Uterus (tissue), 3 donors: ENCODE measurements at regions not wholly inside any gene's neighbourhood (a gene's known extent, or its start where the extent isn't known, plus 50 kb on each side); places are given as distances from the start of the nearest gene placed in this dataset.

Experiments
- DNase-seq, 2 donors: peaks; one replicate each; pipeline ENCODE4 v3.0.0-alpha.2; 2019 to 2020
- H3K27ac ChIP-seq, 2 donors: fragments of 200-600 bp; sonication (generic); 1 replicate in 1 of 2; 2 replicates in 1 of 2; pipeline ENCODE4 v1.5.1; 2016 to 2018
- H3K27me3 ChIP-seq, 2 donors: fragments of 200-600 bp; sonication (generic); one replicate each; pipeline ENCODE4 v1.5.1; 2018 to 2019; ENCODE audit warnings: control low read depth in 1 of 2
- H3K36me3 ChIP-seq, 2 donors: fragments of 200-600 bp; sonication (generic); one replicate each; pipeline ENCODE4 v1.5.1; 2019; ENCODE audit warnings: control low read depth in 1 of 2
- H3K4me1 ChIP-seq, 2 donors: fragments of 200-600 bp; sonication (generic); one replicate each; pipeline ENCODE4 v1.5.1; 2018 to 2019; ENCODE audit warnings: control low read depth in 1 of 2
- H3K4me3 ChIP-seq, 2 donors: fragments of 200-600 bp; sonication (generic); 1 replicate in 1 of 2; 2 replicates in 1 of 2; pipeline ENCODE4 v1.5.1; 2018 to 2019; ENCODE audit warnings: mild to moderate bottlenecking in 1 of 2
- H3K9me3 ChIP-seq, 2 donors: fragments of 200-600 bp; sonication (generic); one replicate each; pipeline ENCODE4 v1.5.1; 2019; ENCODE audit warnings: control low read depth in 1 of 2
- CTCF ChIP-seq, 4 experiments: fragments of 200-600 bp in 2 of 4; fragments of 450-650 bp in 2 of 4; sonication (generic) in 2 of 4; IDR thresholded peaks; one replicate each; pipeline ENCODE4 v1.5.1; 2016 to 2019; ENCODE audit warnings: antibody characterized with exemption in 4 of 4, mild to moderate bottlenecking in 2 of 4, moderate library complexity in 1 of 4
- POLR2A ChIP-seq, 2 donors: fragments of 450-650 bp; IDR thresholded peaks; one replicate each; pipeline ENCODE4 v1.6.1; 2016; ENCODE audit warnings: antibody characterized with exemption in 2 of 2, mild to moderate bottlenecking in 1 of 2, moderate library complexity in 1 of 2
- intact Hi-C: fragments of 100-400 bp; cut with DNase I; formaldehyde crosslinking; loops from one replicate; pipeline ENCODE4 v1.15.1; 2023; ENCODE audit warnings: low total_unique reads
- donor health status: DM: yes; HTN: yes; CAD: no.

GRCh38 chr7:25953859-25954258 lies 198.1 kb upstream of the NFE2L3 start:
- no peaks in the 10 kb centered on the region for H3K9me3 ChIP-seq
- no peak overlapping the region for H3K4me3 ChIP-seq
- H3K27me3 ChIP-seq, result no peaks in the 10 kb centered on the region
- H3K4me1 ChIP-seq, result peaks cover 0 to 8% of the 10 kb centered on the region in 2 donors
- TF ChIP-seq CTCF (IDR thresholded peaks at IDR 0.05) (no peak), POLR2A (IDR thresholded peaks at IDR 0.05) (no peak)
- DNase-seq, result no peak
- intact Hi-C loops, result no loop called here
- H3K27ac ChIP-seq, result no peak overlapping the region
- no peaks in the 10 kb centered on the region for H3K36me3 ChIP-seq

GRCh38 chr7:25954395-25954794 lies 197.6 kb upstream of the NFE2L3 start:
- Histone ChIP-seq H3K9me3 (no peaks in the 10 kb centered on the region), H3K36me3 (no peaks in the 10 kb centered on the region), H3K27me3 (no peaks in the 10 kb centered on the region), H3K4me3 (no peak overlapping the region), H3K4me1 (peaks cover 0 to 8% of the 10 kb centered on the region in 2 donors), H3K27ac (no peak overlapping the region)
- DNase-seq, result no peak
- intact Hi-C loops, result no loop called here
- TF ChIP-seq POLR2A (IDR thresholded peaks at IDR 0.05), result no peak
- TF ChIP-seq CTCF (IDR thresholded peaks at IDR 0.05), result no peak

GRCh38 chr7:25959168-25959734 lies 192.7 kb upstream of the NFE2L3 start:
- DNase-seq, result no peak
- no peaks in the 10 kb centered on the region for H3K9me3 ChIP-seq
- no peak overlapping the region for H3K27ac ChIP-seq
- TF ChIP-seq POLR2A (IDR thresholded peaks at IDR 0.05) (no peak), CTCF (IDR thresholded peaks at IDR 0.05) (no peak)
- no peak overlapping the region for H3K4me3 ChIP-seq
- no peaks in the 10 kb centered on the region for H3K36me3 ChIP-seq
- H3K27me3 ChIP-seq, result no peaks in the 10 kb centered on the region
- H3K4me1 ChIP-seq, result no peaks in the 10 kb centered on the region
- intact Hi-C loops, result no loop called here

GRCh38 chr7:25963733-25964132 lies 188.3 kb upstream of the NFE2L3 start:
- Histone ChIP-seq H3K36me3 (no peaks in the 10 kb centered on the region), H3K4me1 (no peaks in the 10 kb centered on the region), H3K27ac (no peak overlapping the region), H3K27me3 (no peaks in the 10 kb centered on the region), H3K9me3 (no peaks in the 10 kb centered on the region), H3K4me3 (no peak overlapping the region)
- intact Hi-C loops, result no loop called here
- DNase-seq, result no peak
- TF ChIP-seq CTCF (IDR thresholded peaks at IDR 0.05) (no peak), POLR2A (IDR thresholded peaks at IDR 0.05) (no peak)

- Histone ChIP-seq H3K27ac (no peak overlapping the region), H3K4me1 (no peaks in the 10 kb centered on the region), H3K9me3 (no peaks in the 10 kb centered on the region), H3K36me3 (no peaks in the 10 kb centered on the region), H3K4me3 (no peak overlapping the region), H3K27me3 (no peaks in the 10 kb centered on the region)
- no peak for DNase-seq
- no peak for TF ChIP-seq POLR2A (IDR thresholded peaks at IDR 0.05)
- no peak for TF ChIP-seq CTCF (IDR thresholded peaks at IDR 0.05)
- intact Hi-C loops, result no loop called here
Observed at GRCh38 chr7:25964483-25964991, 187.5 kb upstream of the NFE2L3 start.
